Gastrocnemius medialis (tissue), 4 donors: ENCODE measurements at regions not wholly inside any gene's neighbourhood (a gene's known extent, or its start where the extent isn't known, plus 50 kb on each side); places are given as distances from the start of the nearest gene placed in this dataset.

Source experiments
- ATAC-seq, 2 donors: fragments of 150-250 bp; one replicate each; pipeline ENCODE4 v1.9.1; 2016
- DNase-seq, 2 donors: peaks; one replicate each; pipeline ENCODE4 v3.0.0-alpha.2; 2019
- H3K27ac ChIP-seq, 4 donors: fragments of 200-600 bp; sonication (generic); 1 replicate in 1 of 4; 2 replicates in 3 of 4; pipeline ENCODE4 v1.5.1; 2016 to 2018; ENCODE audit warnings: mild to moderate bottlenecking in 2 of 4, moderate library complexity in 1 of 4
- H3K27me3 ChIP-seq, 3 donors: fragments of 200-600 bp; sonication (generic) in 2 of 3; 1 replicate in 1 of 3; 2 replicates in 2 of 3; pipeline versions ENCODE4 v1.5.1 to v1.6.0; 2016 to 2019; ENCODE audit warnings: mild to moderate bottlenecking in 1 of 3, moderate library complexity in 1 of 3
- H3K36me3 ChIP-seq, 2 donors: fragments of 200-600 bp; sonication (generic) in 1 of 2; one replicate each; pipeline ENCODE4 v1.5.1; 2017 to 2018
- H3K4me1 ChIP-seq, 2 donors: fragments of 200-600 bp; sonication (generic) in 1 of 2; one replicate each; pipeline ENCODE4 v1.5.1; 2016 to 2017; ENCODE audit warnings: mild to moderate bottlenecking in 2 of 2
- H3K4me3 ChIP-seq, 4 donors: fragments of 200-600 bp; sonication (generic) in 3 of 4; 1 replicate in 1 of 4; 2 replicates in 3 of 4; pipeline ENCODE4 v1.5.1; 2016 to 2019; ENCODE audit warnings: mild to moderate bottlenecking in 2 of 4
- H3K9me3 ChIP-seq, 3 donors: fragments of 200-600 bp; sonication (generic) in 2 of 3; 1 replicate in 1 of 3; 2 replicates in 2 of 3; pipeline ENCODE4 v1.5.1; 2016 to 2019
- CTCF ChIP-seq, 5 experiments: fragments of 450-650 bp in 3 of 5; fragments of 200-600 bp in 2 of 5; sonication (generic) in 2 of 5; IDR thresholded peaks in 4 of 5; conservative IDR thresholded peaks in 1 of 5; 1 replicate in 4 of 5; 2 replicates in 1 of 5; pipeline ENCODE4 v1.5.1; 2016 to 2019; ENCODE audit warnings: antibody characterized with exemption in 5 of 5, mild to moderate bottlenecking in 3 of 5, moderate library complexity in 3 of 5
- POLR2A ChIP-seq, 2 donors: fragments of 450-650 bp; IDR thresholded peaks; one replicate each; pipeline ENCODE4 v1.6.1; 2017; ENCODE audit warnings: antibody characterized with exemption in 2 of 2, mild to moderate bottlenecking in 2 of 2, moderate library complexity in 2 of 2
- in situ Hi-C, 4 donors: fragments of 200-750 bp; cut with MboI; loops; one replicate each; pipeline versions ENCODE4 v1.15.0 to v1.8.0; 2017; ENCODE audit warnings: low sequenced_read_pairs in 4 of 4
- intact Hi-C: fragments of 100-400 bp; cut with DNase I; formaldehyde crosslinking; loops from one replicate; pipeline ENCODE4 v1.15.1; 2023; ENCODE audit warnings: low total_unique reads

GRCh38 chr3:159451067-159451466 is 537.6 kb upstream of the IL12A start:
- DNase-seq (no peak), ATAC-seq (no peak)
- no peak for TF ChIP-seq CTCF (IDR thresholded peaks at IDR 0.05 in 4 of 5, conservative IDR thresholded peaks at IDR 0.05 in 1 of 5)
- no peak for TF ChIP-seq POLR2A (IDR thresholded peaks at IDR 0.05)
- in situ Hi-C loops (no loop called here), intact Hi-C loops (no loop called here)
- H3K9me3 ChIP-seq = no peaks in the 10 kb centered on the region
- no peak overlapping the region for H3K27ac ChIP-seq
- H3K27me3 ChIP-seq = no peaks in the 10 kb centered on the region
- no peaks in the 10 kb centered on the region for H3K36me3 ChIP-seq
- H3K4me3 ChIP-seq = no peak overlapping the region
- no peaks in the 10 kb centered on the region for H3K4me1 ChIP-seq

GRCh38 chr3:159451482-159451881 is 537.2 kb upstream of the IL12A start:
- intact Hi-C loops = no loop called here
- no peaks in the 10 kb centered on the region for H3K9me3 ChIP-seq
- no peak overlapping the region for H3K27ac ChIP-seq

GRCh38 chr3:159453036-159453435 is 535.6 kb upstream of the IL12A start:
- Histone ChIP-seq H3K27ac (no peak overlapping the region), H3K4me1 (no peaks in the 10 kb centered on the region), H3K4me3 (no peak overlapping the region), H3K36me3 (no peaks in the 10 kb centered on the region), H3K27me3 (no peaks in the 10 kb centered on the region), H3K9me3 (no peaks in the 10 kb centered on the region)
- TF ChIP-seq CTCF (IDR thresholded peaks at IDR 0.05 in 4 of 5, conservative IDR thresholded peaks at IDR 0.05 in 1 of 5) (no peak), POLR2A (IDR thresholded peaks at IDR 0.05) (no peak)
- intact Hi-C loops = no loop called here
- no peak for ATAC-seq
- in situ Hi-C loops = no loop called here
- DNase-seq = no peak

More at GRCh38 chr3:159451482-159451881, 537.2 kb upstream of the IL12A start:
- no peaks in the 10 kb centered on the region for H3K4me1 ChIP-seq
- no peaks in the 10 kb centered on the region for H3K36me3 ChIP-seq
- in situ Hi-C loops = no loop called here
- ATAC-seq (no peak), DNase-seq (no peak)
- TF ChIP-seq CTCF (IDR thresholded peaks at IDR 0.05 in 4 of 5, conservative IDR thresholded peaks at IDR 0.05 in 1 of 5) (no peak), POLR2A (IDR thresholded peaks at IDR 0.05) (no peak)
- H3K4me3 ChIP-seq = no peak overlapping the region
- no peaks in the 10 kb centered on the region for H3K27me3 ChIP-seq

- intact Hi-C loops = no loop called here
- H3K36me3 ChIP-seq = no peaks in the 10 kb centered on the region
- ATAC-seq = no peak
These were observed 534.7 kb upstream of the IL12A start for GRCh38 chr3:159453945-159454344.

More at GRCh38 chr3:159453945-159454344, 534.7 kb upstream of the IL12A start:
- TF ChIP-seq POLR2A (IDR thresholded peaks at IDR 0.05) = no peak
- TF ChIP-seq CTCF (IDR thresholded peaks at IDR 0.05 in 4 of 5, conservative IDR thresholded peaks at IDR 0.05 in 1 of 5) = no peak
- DNase-seq = no peak
- no peak overlapping the region for H3K27ac ChIP-seq
- in situ Hi-C loops = no loop called here
- no peaks in the 10 kb centered on the region for H3K27me3 ChIP-seq
- H3K4me3 ChIP-seq = no peak overlapping the region
- no peaks in the 10 kb centered on the region for H3K9me3 ChIP-seq
- H3K4me1 ChIP-seq = no peaks in the 10 kb centered on the region
